KMS-11 (cell line): ENCODE measurements at regions not wholly inside any gene's neighbourhood (a gene's known extent, or its start where the extent isn't known, plus 50 kb on each side); places are given as distances from the start of the nearest gene placed in this dataset.
A peak's percentile ranks its signal among the peaks of the same experiment; 100 is the strongest.

ENCODE experiments used
- H2AFZ ChIP-seq: fragments of 200-600 bp; sonication (generic); 2 replicates; pipeline ENCODE4 v1.6.1; 2016; ENCODE audit warnings: antibody characterized with exemption, mixed run types, low read depth
- H3K27ac ChIP-seq: fragments of 200-600 bp; sonication (generic); 2 replicates; pipeline ENCODE4 v1.6.1; 2016; ENCODE audit warnings: mild to moderate bottlenecking, mixed run types
- H3K27me3 ChIP-seq: fragments of 200-600 bp; sonication (generic); 2 replicates; pipeline ENCODE4 v1.6.1; 2017; ENCODE audit warnings: mild to moderate bottlenecking, low read depth, mixed run types, moderate library complexity; ENCODE audit not compliant: insufficient read depth
- H3K36me3 ChIP-seq: fragments of 200-600 bp; sonication (generic); 2 replicates; pipeline ENCODE4 v1.6.1; 2017; ENCODE audit warnings: mild to moderate bottlenecking, mixed run types; ENCODE audit not compliant: insufficient read depth
- H3K4me1 ChIP-seq: fragments of 200-600 bp; sonication (generic); 2 replicates; pipeline ENCODE4 v1.6.1; 2016; ENCODE audit warnings: mild to moderate bottlenecking, low read depth, mixed run types; ENCODE audit not compliant: poor library complexity, severe bottlenecking
- H3K4me2 ChIP-seq: fragments of 200-600 bp; sonication (generic); 2 replicates; pipeline ENCODE4 v1.7.0; 2016; ENCODE audit warnings: mild to moderate bottlenecking, mixed run types
- H3K4me3 ChIP-seq: fragments of 200-600 bp; sonication (generic); IDR thresholded peaks from 2 replicates; pipeline ENCODE4 v1.6.1; 2017; ENCODE audit warnings: low read depth, low read length, mixed read lengths; ENCODE audit not compliant: insufficient read depth
- H3K79me2 ChIP-seq: fragments of 200-600 bp; sonication (generic); 2 replicates; pipeline ENCODE4 v1.6.1; 2016; ENCODE audit warnings: low read depth, mixed run types; ENCODE audit not compliant: insufficient read depth
- H3K9ac ChIP-seq: fragments of 200-600 bp; sonication (generic); 2 replicates; pipeline ENCODE4 v1.6.1; 2016; ENCODE audit warnings: mild to moderate bottlenecking, mixed run types
- H4K20me1 ChIP-seq: fragments of 200-600 bp; sonication (generic); 2 replicates; pipeline ENCODE4 v1.6.1; 2016; ENCODE audit warnings: mild to moderate bottlenecking, mixed run types; ENCODE audit not compliant: insufficient read depth
- CTCF ChIP-seq: fragments of 200-600 bp; sonication (generic); conservative IDR thresholded peaks from 2 replicates; pipeline ENCODE4 v1.6.1; 2017; ENCODE audit warnings: low read depth, mild to moderate bottlenecking, antibody characterized with exemption, low read length, moderate library complexity, mixed read lengths

- no peaks in the 10 kb centered on the region for H4K20me1 ChIP-seq
- H2AFZ ChIP-seq = no peak overlapping the region
- no peak overlapping the region for H3K9ac ChIP-seq
- H3K36me3 ChIP-seq = no peaks in the 10 kb centered on the region
- H3K27me3 ChIP-seq = no peaks in the 10 kb centered on the region
- TF ChIP-seq CTCF = no peak
- H3K4me3 ChIP-seq = no peak overlapping the region
- no peak overlapping the region for H3K4me2 ChIP-seq
- H3K79me2 ChIP-seq = no peaks in the 10 kb centered on the region
- H3K27ac ChIP-seq = no peak overlapping the region
- no peaks in the 10 kb centered on the region for H3K4me1 ChIP-seq
Measured at GRCh38 chr21:22842875-22843274, 1844.7 kb downstream of the NCAM2 start.

- H2AFZ ChIP-seq = no peak overlapping the region
- no peak overlapping the region for H3K27ac ChIP-seq
- no peaks in the 10 kb centered on the region for H3K36me3 ChIP-seq
Measured at GRCh38 chr21:22855581-22855980, 1857.4 kb downstream of the NCAM2 start.

GRCh38 chr21:22871692-22872091, 1873.5 kb downstream of the NCAM2 start:
- no peak overlapping the region for H3K27ac ChIP-seq
- H3K27me3 ChIP-seq = peaks cover 13% of the 10 kb centered on the region; the same call in 1 of the 2 replicates
- H3K4me2 ChIP-seq = no peak overlapping the region
- no peak overlapping the region for H3K9ac ChIP-seq
- H4K20me1 ChIP-seq = no peaks in the 10 kb centered on the region
- H3K36me3 ChIP-seq = no peaks in the 10 kb centered on the region
- H3K79me2 ChIP-seq = no peaks in the 10 kb centered on the region
- no peaks in the 10 kb centered on the region for H3K4me1 ChIP-seq
- no peak for TF ChIP-seq CTCF
- no peak overlapping the region for H3K4me3 ChIP-seq
- no peak overlapping the region for H2AFZ ChIP-seq

More at GRCh38 chr21:22855581-22855980, 1857.4 kb downstream of the NCAM2 start:
- Histone ChIP-seq H3K79me2 (no peaks in the 10 kb centered on the region), H4K20me1 (no peaks in the 10 kb centered on the region), H3K4me2 (no peak overlapping the region), H3K4me1 (no peaks in the 10 kb centered on the region), H3K4me3 (no peak overlapping the region), H3K9ac (no peak overlapping the region), H3K27me3 (no peaks in the 10 kb centered on the region)
- TF ChIP-seq CTCF = no peak

GRCh38 chr21:22880573-22880972, 1882.4 kb downstream of the NCAM2 start:
- no peak overlapping the region for H2AFZ ChIP-seq
- H3K9ac ChIP-seq = no peak overlapping the region
- no peak overlapping the region for H3K4me3 ChIP-seq
- no peaks in the 10 kb centered on the region for H3K79me2 ChIP-seq
- peaks cover 13% of the 10 kb centered on the region for H3K4me1 ChIP-seq
- H3K27ac ChIP-seq = no peak overlapping the region
- peak overlapping the region; percentile 18; the same call in 1 of the 2 replicates for H3K4me2 ChIP-seq
- H3K36me3 ChIP-seq = no peaks in the 10 kb centered on the region
- TF ChIP-seq CTCF = no peak
- no peaks in the 10 kb centered on the region for H4K20me1 ChIP-seq
- peaks cover 74% of the 10 kb centered on the region for H3K27me3 ChIP-seq

GRCh38 chr21:22881131-22881530, 1882.9 kb downstream of the NCAM2 start:
- no peaks in the 10 kb centered on the region for H4K20me1 ChIP-seq
- TF ChIP-seq CTCF = no peak
- no peak overlapping the region for H3K4me3 ChIP-seq
- H2AFZ ChIP-seq = no peak overlapping the region
- H3K36me3 ChIP-seq = no peaks in the 10 kb centered on the region
- no peak overlapping the region for H3K9ac ChIP-seq
- H3K27ac ChIP-seq = no peak overlapping the region
- H3K27me3 ChIP-seq = peaks cover 74% of the 10 kb centered on the region
- peaks cover 13% of the 10 kb centered on the region for H3K4me1 ChIP-seq
- H3K79me2 ChIP-seq = no peaks in the 10 kb centered on the region
- H3K4me2 ChIP-seq = no peak overlapping the region
